ELR (cell line): ENCODE measurements at regions not wholly inside any gene's neighbourhood (a gene's known extent, or its start where the extent isn't known, plus 50 kb on each side); places are given as distances from the start of the nearest gene placed in this dataset.
"Not testable (repeated sequence)": the region's sequence is repeated elsewhere in the genome, so short reads cannot be mapped to it uniquely, and the experiment has no call there.

Source experiments
- DNase-seq: peaks from one replicate; pipeline ENCODE4 v3.0.0-alpha.2; 2015; ENCODE audit warnings: low read depth

DNA sequence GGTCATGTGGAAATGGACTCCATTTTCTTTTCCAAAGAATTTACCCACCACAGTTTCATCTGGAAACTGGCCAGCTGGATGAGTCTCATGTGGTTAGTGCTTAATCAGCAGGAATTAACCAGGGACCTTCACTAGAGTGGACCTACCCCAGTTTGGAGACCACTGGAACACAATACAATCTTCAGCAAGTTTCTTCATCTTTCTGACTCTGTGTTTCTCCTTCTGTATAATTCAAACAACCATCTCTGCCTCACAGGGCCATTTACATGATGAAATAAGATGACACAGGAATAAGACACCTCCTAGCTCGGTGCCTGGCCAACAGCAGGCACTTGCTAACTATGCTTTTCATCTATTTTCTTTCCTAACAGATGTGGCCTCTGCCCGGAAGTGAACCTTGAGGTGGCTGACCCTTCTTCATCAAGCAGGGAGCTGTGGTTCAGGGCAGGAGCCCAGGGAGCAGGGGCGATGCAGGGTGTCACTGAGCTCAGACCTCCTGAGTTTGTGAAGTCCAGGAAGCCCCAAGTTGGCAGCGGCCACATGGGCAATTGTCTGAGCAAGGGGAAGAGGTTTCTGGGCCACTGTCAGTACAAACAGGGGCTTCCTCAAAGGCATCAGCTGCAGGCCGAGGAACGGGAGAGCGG lies 98.8 kb downstream of the SOD2 start:
- DNase-seq: peak; percentile 56

DNA sequence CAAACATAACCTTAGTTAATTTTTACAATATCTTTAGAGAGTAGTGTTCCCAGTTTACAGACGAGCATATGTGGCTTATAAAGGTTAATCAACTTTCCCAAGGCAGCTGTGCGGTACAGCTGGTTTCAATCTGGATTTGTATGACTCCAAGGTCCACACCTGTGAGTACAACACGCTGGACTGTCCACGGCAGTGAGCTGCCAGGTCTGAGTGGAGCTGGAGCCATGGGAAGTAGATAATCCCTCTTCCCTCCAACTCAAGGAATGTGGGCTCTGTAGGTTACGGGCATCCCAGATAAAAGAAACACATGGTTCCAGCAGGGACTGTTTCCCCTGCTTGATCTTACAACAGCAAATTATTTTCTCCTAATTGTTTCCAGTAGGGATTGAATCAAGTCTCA lies 102.2 kb downstream of the SOD2 start:
- no peak for DNase-seq

DNA sequence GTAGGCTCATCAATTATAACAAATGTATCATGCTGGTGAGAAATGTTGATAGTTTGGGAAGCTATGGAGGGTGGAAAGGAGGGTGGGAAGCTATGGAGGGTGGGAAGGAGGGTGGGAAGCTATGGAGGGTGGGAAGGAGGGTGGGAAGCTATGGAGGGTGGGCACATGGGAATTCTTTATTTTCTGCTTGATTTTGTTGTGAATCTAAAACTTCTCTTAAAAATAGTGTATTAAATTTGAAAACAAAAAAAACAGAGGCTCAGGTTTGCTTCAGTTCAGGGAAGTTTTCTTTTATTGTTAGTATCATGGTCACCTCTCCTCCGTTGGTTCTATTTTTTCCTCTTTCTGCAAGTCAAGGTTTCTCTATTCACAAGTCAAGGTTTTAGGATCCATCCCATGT lies 106.4 kb downstream of the SOD2 start:
- no peak for DNase-seq

DNA sequence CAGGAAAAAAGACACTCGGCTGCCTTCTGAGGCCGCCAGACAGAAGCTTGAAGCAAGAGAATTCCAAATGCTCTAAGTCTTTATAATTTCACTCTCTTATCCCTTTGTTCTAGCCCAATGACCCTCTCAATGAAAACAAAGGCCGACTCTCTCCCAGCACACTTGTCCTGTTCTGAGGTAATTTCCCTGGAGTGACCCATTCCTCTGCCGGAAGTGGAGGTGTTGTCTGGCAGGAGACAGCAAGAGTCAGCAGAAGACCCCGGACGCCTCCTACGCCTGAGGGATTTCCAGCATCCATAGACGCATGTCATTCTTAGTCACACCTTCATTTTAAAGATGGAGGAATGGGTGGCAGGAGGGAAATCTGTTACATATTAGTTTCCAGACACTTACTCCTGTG lies 110.3 kb downstream of the SOD2 start:
- no peak for DNase-seq

GRCh38 chr6:159578629-159579028 lies 114.4 kb downstream of the SOD2 start:
- no peak for DNase-seq

DNA sequence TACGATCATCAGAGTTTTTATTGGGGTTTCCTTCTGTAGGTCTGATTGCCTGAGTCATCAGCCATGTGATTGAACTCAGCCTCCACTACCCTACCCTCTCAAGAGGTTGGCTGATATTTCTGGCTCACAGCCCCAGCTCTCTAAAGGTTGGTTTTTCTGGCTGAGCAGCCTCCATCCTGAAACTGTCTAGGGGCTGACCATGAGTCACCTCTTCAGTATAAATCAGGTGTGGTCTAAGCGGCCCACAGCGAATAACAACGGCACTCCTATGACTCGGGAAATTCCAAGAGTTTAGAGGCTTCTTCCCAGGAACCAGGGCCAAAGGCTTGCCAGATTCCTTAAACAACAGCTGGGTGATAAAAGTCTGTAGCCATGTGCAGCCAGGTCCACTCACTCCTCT lies 115.5 kb downstream of the SOD2 start:
- peak; percentile 8 for DNase-seq

GRCh38 chr6:159572439-159573110 lies 120.5 kb downstream of the SOD2 start:
- DNase-seq: no peak

- DNase-seq: no peak
Observed at GRCh38 chr6:159565181-159565710, 127.8 kb downstream of the SOD2 start.

- no peak for DNase-seq
Observed at GRCh38 chr6:159564456-159564855, 128.6 kb downstream of the SOD2 start.

GRCh38 chr6:159557031-159557430 lies 136.0 kb downstream of the SOD2 start:
- DNase-seq: no peak

DNA sequence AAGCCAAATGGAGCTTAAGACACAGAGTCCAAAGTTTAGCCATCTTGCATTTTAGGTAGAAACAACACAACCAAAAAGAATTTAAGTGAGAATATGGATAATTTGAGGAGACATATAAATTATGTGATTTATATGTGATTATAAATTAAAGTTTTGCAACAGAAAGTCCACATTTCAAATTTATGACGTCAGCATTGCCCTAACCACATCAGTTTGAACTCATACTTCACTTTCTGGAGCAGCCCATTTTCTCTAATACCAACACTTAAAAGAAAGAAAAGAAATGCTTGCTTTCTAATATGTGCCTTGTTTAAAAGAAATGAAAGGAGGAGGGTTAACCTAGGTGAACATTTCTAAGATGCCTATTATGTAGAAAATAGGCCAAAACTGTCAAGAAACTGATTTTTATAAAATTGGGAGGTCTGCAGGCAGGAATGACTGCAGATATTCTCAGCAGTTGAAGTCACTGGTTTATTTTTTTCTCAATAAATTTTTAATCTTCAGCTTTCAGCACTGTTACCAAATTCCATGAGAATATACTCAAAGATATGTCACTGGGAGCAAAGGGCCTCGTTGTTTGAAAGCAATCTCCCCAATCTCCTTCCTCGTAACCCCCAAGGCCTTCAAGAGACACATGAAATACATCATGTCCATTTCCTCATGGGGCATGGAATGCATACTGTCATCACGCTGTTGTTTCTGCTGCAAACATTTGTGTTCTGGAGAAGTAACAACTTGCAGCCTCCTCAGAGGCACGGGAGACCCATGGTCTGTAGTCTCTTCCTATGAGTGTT lies 137.8 kb downstream of the SOD2 start:
- no peak for DNase-seq

- no peak for DNase-seq
Observed at GRCh38 chr6:159541296-159541695, 151.7 kb downstream of the SOD2 start.

GRCh38 chr6:159540883-159541282 lies 152.2 kb downstream of the SOD2 start:
- no peak for DNase-seq

- peak; percentile 18 for DNase-seq
Observed at GRCh38 chr6:159540152-159540551, 152.9 kb downstream of the SOD2 start.

DNA sequence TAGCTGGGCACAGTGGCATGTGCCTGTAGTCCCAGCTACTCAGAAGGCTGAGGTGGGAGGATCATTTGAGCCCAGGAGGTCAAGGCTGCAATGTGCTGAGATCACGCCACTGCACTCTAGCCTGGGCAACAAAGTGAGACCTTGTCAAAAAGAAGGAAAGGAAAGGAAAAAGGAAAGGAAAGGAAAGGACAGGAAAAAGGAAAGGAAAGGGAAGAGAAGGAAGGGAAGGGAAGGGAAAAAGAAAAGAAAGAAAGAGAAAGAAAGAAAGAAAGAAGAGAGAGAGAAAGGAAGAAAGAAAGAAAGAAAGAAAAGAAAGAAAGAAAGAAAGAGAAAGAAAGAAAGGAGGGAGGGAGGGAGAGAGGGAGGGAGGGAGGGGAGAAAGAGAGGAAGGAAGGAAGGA lies 155.0 kb downstream of the SOD2 start:
- not testable (repeated sequence) for DNase-seq

DNA sequence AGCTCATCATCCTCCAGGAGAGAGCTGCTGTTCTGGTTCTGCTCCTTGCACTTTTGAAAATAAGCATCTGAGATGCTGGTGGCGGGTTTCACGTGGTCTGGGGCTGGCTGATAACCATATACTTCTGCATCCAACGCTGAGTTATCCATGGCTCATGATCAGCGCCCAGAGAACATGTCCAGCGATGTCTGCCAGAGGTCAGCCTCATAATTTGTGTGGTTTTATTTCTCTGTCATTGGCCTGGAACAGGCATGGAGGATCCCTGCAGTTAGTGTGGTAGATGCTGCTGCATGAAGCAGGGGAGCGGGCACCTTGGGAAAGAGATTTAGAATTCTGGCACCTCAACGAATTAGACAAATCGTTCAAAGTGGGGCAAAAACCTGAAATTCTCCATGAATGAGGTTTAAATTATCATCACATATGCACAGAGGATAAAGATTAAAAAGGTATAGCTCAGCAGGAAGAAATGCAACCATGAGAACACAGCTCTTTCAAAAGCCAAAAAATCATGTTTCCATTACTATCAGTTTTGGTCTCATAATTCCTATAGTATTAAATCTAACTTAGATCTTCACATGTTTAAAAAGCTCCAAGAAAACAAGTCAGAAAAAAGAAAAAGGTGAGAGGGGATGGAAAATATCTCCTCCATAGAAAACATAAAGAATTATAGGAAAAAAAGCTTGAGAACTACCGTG lies 157.2 kb downstream of the SOD2 start:
- DNase-seq: no peak

- DNase-seq: peak; percentile 21
Observed at GRCh38 chr6:159533568-159533967, 159.5 kb downstream of the SOD2 start.

DNA sequence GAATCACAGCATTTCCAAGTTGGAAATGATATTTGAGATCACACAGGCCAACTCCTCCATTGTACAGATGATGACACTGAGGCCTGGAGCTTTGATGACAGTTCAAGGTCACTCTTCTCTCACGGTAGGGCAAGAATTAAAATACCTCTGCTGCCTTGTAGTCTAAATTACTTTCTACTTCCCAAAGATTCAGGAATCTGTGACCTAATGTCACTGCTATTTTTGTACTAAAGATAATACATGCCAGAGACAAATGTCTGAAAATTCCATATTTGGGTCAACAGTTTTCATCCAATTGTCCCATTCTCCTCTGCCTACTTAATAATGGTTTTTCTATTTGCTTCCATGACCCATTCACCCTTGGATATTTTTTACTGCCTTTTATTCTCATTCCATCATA lies 160.0 kb downstream of the SOD2 start:
- DNase-seq: no peak

GRCh38 chr6:159532155-159532554 lies 160.9 kb downstream of the SOD2 start:
- DNase-seq: no peak

DNA sequence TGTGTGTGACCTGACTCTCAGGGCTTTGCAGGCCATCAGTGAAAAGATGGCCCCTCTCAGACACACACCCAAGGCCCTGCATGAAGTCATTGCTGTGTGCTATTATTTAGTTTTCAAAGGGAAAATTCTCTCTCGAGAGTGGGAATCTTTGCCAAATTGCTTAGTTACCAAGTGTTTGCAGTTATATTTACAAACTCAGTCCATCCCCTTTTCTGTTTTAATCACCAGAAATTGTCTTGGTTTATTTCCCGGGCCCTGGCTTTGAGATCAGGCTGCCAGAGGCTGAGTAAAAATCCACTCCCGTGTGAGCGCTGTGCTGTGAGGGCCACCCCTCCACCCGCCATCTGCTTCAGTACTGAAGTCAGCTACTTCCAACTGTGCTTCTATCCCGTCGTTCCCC lies 163.1 kb downstream of the SOD2 start:
- DNase-seq: no peak

- DNase-seq: no peak
Observed at GRCh38 chr6:159527351-159527750, 165.7 kb downstream of the SOD2 start.

DNA sequence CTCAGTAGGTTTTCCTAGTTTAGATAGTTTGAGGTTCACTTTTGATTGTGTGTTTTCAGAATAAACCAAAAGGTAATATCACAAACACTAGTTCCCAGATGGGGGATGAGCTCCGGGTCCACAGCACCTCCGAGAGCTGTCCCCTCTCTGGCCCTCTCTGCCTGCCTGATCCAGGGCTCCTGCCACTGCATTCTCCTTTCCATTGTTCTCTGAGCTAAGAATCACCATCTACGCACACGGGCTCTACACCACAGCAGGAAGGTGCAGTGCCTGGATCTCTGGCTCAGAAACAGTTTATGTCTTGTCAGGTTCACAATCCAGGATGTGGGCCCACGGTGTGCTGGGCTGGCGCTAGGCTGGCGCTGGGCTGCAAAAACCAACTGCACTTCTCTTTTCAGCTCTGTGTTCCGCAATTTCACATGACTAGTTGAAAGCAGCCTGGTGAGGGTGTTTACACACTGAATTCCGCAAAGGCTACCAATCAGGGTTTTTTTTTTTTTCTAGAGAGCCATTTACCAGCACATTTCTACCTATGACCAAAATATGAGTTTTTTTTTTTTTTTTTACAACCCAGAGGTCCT lies 167.5 kb downstream of the SOD2 start:
- DNase-seq: no peak
